GM18909 (cell line): ENCODE measurements at regions not wholly inside any gene's neighbourhood (a gene's known extent, or its start where the extent isn't known, plus 50 kb on each side); places are given as distances from the start of the nearest gene placed in this dataset.

Source experiments
- ATAC-seq: cut with Tn5 transposase; IDR thresholded peaks from one replicate; pipeline ENCODE4 v1.9.1; 2021; ENCODE audit warnings: mild to moderate bottlenecking; ENCODE audit not compliant: unreplicated experiment, poor library complexity

DNA sequence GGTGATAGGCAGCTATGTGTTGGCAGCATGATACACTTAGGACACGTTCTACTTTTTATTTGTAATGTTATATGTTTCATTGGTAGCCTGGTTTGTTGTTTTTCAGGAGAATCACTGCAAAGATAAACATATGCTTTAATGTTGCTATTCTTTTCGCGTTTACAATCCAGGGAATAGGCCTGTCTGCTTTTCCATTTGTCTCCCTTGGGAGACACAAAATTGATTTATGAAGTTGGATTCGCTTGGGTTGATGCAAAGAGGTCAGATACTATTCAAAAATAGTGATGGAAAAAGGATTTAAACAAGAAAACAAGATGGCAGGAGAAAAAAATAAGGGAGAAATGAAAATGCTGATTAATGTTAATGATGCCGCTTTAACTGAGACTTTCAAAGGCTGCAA, 179.5 kb upstream of the SOX4 start:
- ATAC-seq: no peak

DNA sequence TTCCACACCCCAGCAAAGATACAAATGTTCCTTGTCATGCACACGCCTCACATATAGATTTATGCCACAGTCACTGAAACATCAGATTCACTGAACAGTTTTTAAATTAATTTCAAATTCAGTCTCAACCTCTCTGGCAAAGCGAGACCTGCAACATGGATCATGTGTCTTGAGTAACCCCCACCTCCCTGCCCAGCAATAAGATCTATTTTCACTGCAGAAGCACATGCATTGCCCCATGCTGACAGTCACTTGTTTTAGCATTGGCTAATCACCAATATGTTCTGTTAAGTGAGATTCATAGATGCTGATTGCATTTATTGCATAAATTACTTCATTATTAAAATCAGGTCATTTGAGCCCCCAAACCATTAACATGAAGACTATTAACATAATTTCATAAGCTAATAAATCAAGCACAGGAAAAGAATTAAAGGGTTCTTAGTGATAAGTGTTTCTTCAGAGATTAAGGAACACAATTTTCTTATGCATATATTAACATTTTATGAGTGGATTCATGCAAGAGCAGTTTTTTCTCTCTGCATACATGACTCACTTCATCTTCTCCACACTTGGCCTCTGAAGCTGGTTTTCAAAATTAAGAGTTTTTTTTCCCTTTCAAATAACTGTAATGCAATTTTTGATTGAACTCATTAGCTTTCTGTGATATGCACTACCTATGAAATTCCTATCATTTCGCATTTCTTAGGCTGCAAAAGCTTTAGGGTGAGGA, 173.2 kb upstream of the SOX4 start:
- ATAC-seq: no peak

DNA sequence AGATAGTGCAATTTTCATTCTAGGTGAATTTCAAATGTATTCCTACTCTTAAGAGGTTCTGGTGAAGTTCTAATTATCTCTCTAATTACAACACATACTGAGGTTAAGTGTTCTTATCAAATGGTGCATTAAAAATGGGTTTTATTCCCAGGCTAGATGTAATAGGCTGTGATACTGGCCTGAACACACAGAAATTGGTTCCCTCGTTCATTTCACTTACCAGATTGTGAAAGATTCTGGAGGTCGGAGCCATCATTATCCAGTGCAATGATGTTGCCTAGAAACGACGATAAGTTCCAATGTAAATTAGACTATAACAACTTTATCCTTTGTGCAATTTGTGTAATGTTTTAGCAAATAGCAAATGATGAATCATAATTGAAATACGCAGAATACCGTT, 172.6 kb upstream of the SOX4 start:
- ATAC-seq: no peak

DNA sequence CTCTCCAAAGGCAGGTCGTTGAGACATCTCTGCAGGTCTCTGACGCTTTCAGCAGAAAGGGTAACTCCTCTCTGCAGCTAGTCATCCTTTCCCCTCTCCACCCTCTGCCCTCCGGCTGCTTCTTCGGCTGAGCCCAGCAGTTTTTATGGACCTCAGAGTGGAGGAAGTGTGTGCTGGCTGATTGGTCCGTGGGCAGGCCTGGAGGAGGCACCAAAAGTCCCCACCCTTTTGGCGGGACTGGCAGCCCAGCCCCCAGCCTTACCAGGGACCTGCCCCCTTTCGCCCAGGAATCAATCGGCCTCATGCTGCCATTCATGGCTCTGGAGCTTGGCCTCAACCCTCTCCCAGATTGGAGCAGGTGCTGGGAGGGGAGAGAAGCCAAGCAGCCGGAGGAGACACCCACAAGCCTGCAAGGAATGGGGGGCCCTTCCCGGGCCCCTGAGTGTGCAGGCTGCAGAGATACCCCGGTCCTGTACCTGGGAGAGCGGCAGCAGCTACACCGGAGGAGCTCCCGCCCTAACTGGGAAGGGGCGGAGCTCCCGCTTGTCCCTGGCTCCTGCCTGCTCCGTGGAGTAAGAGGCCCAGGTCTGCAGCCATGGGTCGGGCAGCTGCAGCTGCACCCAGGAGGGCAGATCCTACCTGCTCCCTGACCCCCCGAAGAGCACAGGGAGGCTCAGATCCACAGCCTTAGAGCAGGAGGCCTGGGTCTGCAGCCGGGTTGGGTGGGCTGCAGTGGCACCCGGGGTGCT, 170.3 kb upstream of the SOX4 start:
- ATAC-seq: no peak

DNA sequence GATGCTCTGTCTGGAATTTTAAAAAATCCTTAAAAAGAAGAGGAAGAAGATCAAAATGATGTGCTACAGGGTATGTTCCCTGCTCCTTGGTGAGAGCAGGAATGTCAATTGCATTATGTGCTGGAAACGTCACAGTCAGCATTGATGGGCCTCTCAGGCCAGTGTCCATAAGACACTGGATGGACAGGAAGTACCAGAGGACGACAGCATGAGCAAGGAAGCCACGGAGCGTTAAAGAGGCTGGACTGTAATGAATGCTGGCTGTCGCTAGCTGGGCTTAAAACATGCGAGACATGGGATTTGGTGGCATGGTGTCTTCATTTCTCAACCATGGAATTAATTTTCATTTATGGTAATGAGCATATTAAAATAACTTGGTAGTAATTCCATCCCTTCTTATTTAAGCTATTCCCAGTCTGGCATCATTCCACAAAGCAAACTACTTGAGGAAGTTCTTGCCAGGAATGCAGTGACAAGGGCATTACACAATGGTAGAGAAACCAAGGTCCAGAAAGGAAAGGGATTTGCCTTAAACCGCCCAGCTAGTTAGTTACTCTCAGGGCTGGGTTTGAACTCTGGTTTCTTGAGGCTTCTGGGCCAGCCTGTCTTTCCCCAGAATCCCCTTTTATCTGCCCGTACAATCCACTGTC, 166.6 kb upstream of the SOX4 start:
- ATAC-seq: no peak

- ATAC-seq: no peak
Observed at GRCh38 chr6:21429291-21429690, 164.3 kb upstream of the SOX4 start.

DNA sequence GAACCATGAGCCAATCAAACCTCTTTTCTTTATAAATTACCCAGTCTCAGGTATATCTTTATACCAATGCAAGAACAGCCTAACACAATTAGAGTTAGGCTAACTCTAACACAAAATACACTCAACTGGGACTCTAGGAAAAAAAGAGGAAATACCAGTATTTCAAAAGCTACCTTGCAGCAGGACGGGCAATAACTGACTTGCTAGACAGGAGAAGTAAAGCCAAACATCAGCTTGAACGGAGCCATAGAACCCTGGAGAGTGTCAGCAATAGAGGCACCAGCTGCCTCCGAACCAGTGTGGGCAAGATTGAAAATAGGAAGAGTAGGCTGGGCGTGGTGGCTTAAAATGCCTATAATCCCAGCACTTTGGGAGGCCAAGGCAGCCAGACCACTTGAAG, 162.0 kb upstream of the SOX4 start:
- no peak for ATAC-seq

GRCh38 chr6:21436625-21437024, 156.9 kb upstream of the SOX4 start:
- ATAC-seq: no peak

DNA sequence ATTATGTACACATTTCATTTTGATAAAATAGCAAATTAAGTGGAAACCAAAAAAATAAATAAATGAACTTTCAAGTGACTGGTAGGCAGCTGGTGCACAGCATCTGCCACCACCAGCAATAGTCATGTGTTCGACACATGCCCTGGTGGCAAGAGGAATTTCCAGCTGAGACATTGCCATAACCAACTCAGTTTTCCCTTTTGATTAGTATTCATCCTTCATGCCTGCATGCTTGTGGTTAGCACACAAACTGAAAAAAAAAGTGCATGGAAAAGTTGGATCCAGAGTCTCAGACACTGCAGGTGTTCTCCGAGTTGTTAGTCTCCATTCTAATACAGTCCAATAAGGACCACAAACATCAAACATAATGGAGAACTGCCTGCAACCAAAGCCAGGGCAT, 156.0 kb upstream of the SOX4 start:
- ATAC-seq: no peak

- ATAC-seq: peak; percentile 98
Observed at GRCh38 chr6:21438237-21438985, 155.1 kb upstream of the SOX4 start.

DNA sequence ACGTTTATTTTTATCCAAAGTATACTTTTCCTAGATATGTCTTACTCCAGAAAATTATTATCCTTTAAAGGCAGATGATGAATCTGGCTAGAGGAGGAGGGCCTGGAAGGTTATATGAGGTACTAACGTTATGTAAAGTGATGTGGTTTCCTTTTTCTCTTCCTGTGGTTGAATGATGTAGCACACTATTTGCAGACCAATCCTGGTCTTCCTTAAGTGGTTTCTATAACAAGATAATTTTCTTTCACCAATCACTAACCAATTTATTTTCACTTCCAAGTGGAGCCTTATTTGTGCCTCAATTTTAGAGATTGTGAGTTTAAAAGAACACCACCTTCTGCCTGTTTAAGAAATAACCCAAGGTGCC, 154.6 kb upstream of the SOX4 start:
- peak; percentile 58 for ATAC-seq

DNA sequence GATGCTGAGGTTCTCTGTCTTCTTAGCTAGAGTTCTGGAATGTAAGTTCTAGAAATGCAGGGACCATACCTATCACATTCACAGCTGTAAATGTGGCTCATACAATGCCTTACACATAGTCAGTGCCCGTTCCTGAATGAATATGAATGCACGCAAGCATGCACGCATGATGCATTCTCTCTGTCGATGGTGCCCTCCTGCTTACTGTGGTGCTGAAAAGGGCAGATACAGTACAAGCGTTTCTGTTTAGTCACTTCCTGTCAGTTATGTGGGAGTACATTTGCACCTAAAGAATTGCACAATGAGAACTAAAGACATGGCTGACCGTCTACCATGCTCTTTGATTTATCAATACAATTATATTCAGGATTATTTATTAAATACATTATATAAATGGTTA, 152.2 kb upstream of the SOX4 start:
- no peak for ATAC-seq

DNA sequence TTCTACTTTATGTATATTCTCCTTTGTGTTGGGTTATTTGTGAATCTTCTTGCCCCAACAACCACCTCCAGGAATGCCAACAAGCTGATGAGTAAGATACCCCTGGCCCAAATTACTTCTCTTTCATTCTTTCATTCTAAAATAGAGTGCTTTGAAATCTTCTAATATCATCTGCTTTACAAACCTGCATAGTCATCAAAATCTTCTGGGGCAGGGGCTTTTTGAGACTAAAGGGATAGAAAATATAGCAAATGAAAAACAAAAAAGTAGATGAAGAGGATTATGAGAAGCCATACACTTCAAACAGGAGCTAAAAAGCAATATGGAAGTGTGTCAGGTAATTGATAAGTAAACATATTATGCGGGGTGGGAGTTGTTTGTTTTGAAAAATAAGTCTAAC, 150.7 kb upstream of the SOX4 start:
- ATAC-seq: no peak

DNA sequence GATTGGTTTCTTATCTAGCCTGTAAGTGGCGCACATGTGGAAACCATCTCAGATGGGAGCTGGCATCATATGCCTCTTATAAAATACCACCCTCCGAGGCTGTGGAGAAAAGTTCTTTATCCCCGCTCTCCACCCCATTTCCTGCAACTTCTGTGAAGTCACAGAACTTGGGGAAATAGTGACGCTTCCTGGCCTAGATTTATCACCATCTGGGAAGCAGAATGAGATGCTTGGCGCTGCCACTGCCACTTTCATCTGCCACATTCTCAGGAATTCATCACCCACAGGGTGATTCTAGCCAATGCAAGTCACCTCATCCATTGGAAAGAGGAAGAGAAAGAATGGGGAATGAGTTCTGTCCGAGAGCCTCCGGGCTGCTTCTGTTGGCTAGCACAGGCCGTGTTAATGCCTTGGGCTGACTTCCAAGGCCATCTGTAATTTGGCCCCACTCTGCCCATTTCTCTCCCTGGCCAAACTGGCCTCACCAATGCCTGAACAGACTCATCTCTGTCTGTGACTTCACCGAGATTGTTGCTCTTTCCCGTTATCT, 148.8 kb upstream of the SOX4 start:
- ATAC-seq: no peak

- ATAC-seq: no peak
Observed at GRCh38 chr6:21447987-21448386, 145.6 kb upstream of the SOX4 start.

GRCh38 chr6:21448485-21449109, 145.0 kb upstream of the SOX4 start:
- no peak for ATAC-seq

DNA sequence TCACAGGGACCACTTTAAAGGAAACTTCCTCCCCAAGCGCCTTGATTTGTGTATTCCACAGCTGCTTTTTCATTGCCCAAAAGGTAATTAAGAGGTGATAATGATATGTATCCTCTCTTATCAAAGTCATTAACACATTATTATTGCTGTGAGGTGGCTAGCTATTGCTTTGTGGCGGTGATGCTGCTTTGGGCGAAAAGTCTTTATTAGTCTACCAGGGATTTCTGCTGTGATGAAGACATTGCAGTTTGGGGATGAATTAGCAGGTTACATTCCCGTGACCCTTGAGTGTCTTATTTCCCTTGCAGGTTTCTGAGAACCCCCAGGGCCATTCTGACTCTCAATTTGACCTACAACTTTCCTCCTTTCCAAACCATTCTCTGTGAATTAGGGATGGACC, 143.4 kb upstream of the SOX4 start:
- no peak for ATAC-seq

- ATAC-seq: no peak
Observed at GRCh38 chr6:21450628-21451027, 142.9 kb upstream of the SOX4 start.

- no peak for ATAC-seq
Observed at GRCh38 chr6:21451546-21452013, 142.0 kb upstream of the SOX4 start.

DNA sequence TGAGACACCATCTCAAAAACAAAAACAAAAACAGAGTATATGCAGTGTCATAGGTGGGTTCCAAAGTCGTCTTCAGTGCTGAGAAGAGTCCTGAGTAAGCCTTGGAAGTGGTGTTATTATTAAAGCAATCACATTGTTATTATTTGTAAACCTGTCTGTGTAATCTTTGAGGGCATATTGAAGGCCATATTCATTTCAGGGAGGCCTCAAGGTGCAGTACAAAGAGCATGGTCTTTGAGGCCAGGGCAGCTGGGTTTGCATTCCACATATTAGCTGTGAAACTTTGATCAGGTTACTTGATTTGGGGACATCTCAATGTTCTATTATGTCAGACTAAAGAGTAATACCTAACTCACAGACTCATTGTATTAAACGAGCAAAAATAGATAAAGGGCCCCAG, 139.3 kb upstream of the SOX4 start:
- ATAC-seq: no peak
